ENCODE measurements at regions not wholly inside any gene's neighbourhood (a gene's known extent, or its start where the extent isn't known, plus 50 kb on each side); places are given as distances from the start of the nearest gene placed in this dataset.

DNA sequence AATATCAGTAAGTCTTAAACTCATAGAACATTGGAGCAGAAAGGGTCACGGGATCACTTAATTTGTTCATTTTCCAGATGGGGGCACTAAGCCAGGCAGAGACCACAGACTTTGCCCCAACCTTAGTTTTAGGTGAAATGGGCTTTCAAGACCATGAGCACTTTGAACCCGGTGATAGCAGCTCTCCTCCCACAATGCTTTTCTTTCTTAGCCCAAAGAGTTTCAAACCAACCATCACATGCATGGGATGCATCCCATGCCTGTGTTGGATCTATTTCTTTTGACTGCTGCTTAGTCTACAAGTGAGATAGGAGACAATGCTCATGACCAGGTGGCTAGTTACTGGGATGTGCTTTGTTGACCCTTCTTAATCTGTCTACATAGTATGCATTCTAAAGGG lies 240.6 kb downstream of the NUF2 start:
- Histone ChIP-seq H3K36me3 (ENCODE audit: control insufficient read depth, insufficient read depth, low read length) (no peaks in the 10 kb centered on the region), H3K56ac (ENCODE audit: extremely low read depth, insufficient read depth, low read length) (no peak overlapping the region), H3K14ac (replicated peaks; ENCODE audit: low read depth, low read length) (no peak overlapping the region), H3K9ac (ENCODE audit: low read depth, low read length) (no peak overlapping the region), H2BK20ac (ENCODE audit: low read depth, low read length) (no peak overlapping the region), H2AFZ (replicated peaks; ENCODE audit: low read length, poor library complexity) (peak overlapping the region; percentile 44), H3K4ac (ENCODE audit: low read depth, low read length) (no peak overlapping the region), H3K4me3 (ENCODE audit: insufficient read depth, low read depth, low read length) (no peak overlapping the region), H4K8ac (ENCODE audit: low read depth in 2 of 2, low read length in 2 of 2) (no peak overlapping the region), H2BK5ac (ENCODE audit: low read depth, low read length, poor library complexity, severe bottlenecking) (no peak overlapping the region), H3K4me1 (ENCODE audit: control insufficient read depth, insufficient read depth, low read length) (no peaks in the 10 kb centered on the region), H2AK9ac (replicated peaks; ENCODE audit: low read depth, low read length, poor library complexity) (no peak overlapping the region), H2BK120ac (ENCODE audit: low read depth, low read length) (no peak overlapping the region), H3K9me3 (ENCODE audit: control insufficient read depth, insufficient read depth, low read length) (no peaks in the 10 kb centered on the region), H2AK5ac (ENCODE audit: low read depth, low read length) (no peak overlapping the region), H2BK15ac (ENCODE audit: low read depth, low read length) (no peak overlapping the region), H4K91ac (ENCODE audit: insufficient read depth, low read depth, low read length) (no peak overlapping the region), H3K18ac (ENCODE audit: low read depth, low read length) (no peak overlapping the region), H3K4me2 (ENCODE audit: low read depth, low read length) (no peak overlapping the region), H4K5ac (ENCODE audit: low read depth, low read length) (no peak overlapping the region), H4K20me1 (ENCODE audit: insufficient read depth, low read length) (no peaks in the 10 kb centered on the region), H3K27me3 (ENCODE audit: control insufficient read depth, insufficient read depth, low read length) (no peaks in the 10 kb centered on the region), H3K79me1 (ENCODE audit: low read depth in 1 of 2, low read length in 2 of 2) (no peaks in the 10 kb centered on the region), H3K23ac (ENCODE audit: low read depth, low read length) (no peak overlapping the region), H3K27ac (ENCODE audit: insufficient read depth, low read length) (no peak overlapping the region), H3K9me1 (ENCODE audit: insufficient read depth, low read length) (no peaks in the 10 kb centered on the region)
- WGBS, 2 experiments (ENCODE audit: extremely low coverage in 2 of 2, insufficient read length in 1 of 2) = no CpG with 5 or more reads among the region's 2 CpGs
- no peak for TF ChIP-seq RFX5 (IDR thresholded peaks at IDR 0.05; ENCODE audit: low read depth, low read length)
- TF ChIP-seq SMC3 (IDR thresholded peaks at IDR 0.05; ENCODE audit: low read depth, low read length) = no peak
- TF ChIP-seq RAD21 (IDR thresholded peaks at IDR 0.05; ENCODE audit: low read length) = no peak
- TF ChIP-seq, protein P1, sequence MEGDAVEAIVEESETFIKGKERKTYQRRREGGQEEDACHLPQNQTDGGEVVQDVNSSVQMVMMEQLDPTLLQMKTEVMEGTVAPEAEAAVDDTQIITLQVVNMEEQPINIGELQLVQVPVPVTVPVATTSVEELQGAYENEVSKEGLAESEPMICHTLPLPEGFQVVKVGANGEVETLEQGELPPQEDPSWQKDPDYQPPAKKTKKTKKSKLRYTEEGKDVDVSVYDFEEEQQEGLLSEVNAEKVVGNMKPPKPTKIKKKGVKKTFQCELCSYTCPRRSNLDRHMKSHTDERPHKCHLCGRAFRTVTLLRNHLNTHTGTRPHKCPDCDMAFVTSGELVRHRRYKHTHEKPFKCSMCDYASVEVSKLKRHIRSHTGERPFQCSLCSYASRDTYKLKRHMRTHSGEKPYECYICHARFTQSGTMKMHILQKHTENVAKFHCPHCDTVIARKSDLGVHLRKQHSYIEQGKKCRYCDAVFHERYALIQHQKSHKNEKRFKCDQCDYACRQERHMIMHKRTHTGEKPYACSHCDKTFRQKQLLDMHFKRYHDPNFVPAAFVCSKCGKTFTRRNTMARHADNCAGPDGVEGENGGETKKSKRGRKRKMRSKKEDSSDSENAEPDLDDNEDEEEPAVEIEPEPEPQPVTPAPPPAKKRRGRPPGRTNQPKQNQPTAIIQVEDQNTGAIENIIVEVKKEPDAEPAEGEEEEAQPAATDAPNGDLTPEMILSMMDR (conservative IDR thresholded peaks at IDR 0.05; ENCODE audit: low read depth, low read length) = no peak
- TF ChIP-seq, protein P2, sequence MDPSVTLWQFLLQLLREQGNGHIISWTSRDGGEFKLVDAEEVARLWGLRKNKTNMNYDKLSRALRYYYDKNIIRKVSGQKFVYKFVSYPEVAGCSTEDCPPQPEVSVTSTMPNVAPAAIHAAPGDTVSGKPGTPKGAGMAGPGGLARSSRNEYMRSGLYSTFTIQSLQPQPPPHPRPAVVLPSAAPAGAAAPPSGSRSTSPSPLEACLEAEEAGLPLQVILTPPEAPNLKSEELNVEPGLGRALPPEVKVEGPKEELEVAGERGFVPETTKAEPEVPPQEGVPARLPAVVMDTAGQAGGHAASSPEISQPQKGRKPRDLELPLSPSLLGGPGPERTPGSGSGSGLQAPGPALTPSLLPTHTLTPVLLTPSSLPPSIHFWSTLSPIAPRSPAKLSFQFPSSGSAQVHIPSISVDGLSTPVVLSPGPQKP (IDR thresholded peaks at IDR 0.05; ENCODE audit: borderline replicate concordance, low read depth, low read length) = no peak
- ATAC-seq (ENCODE audit: low read depth) (no peak), DNase-seq (no peak)
- POLR2A ChIA-PET (ENCODE audit: unreplicated experiment) = no interaction called here
- in situ Hi-C loops (cut with MboI; ENCODE audit: low sequenced_read_pairs) = no loop called here
- CTCF ChIA-PET = no interaction called here
- BruUV-seq (replicated peaks) = no TSS peak
- dilution Hi-C loops (cut with HindIII; ENCODE audit: low sequenced_read_pairs, unreplicated experiment) = no loop called here
- intact Hi-C loops (cut with micrococcal nuclease) = no loop called here

Data from IMR-90 (cell line).